GM23338 (cell line): ENCODE measurements at regions not wholly inside any gene's neighbourhood (a gene's known extent, or its start where the extent isn't known, plus 50 kb on each side); places are given as distances from the start of the nearest gene placed in this dataset.

Experiments used
- CREB1 ChIP-seq: fragments of 250-450 bp; sonication (Bioruptor Pico); IDR thresholded peaks from 2 replicates; pipeline ENCODE4 v1.5.0; 2020; ENCODE audit warnings: low read depth, mild to moderate bottlenecking, moderate library complexity
- EZH2 ChIP-seq: fragments of 200-600 bp; sonication (generic); IDR thresholded peaks from one replicate; pipeline ENCODE4 v1.8.0; 2017; ENCODE audit warnings: antibody characterized with exemption, mild to moderate bottlenecking, low read depth; ENCODE audit not compliant: unreplicated experiment
- EZH2phosphoT487 ChIP-seq: fragments of 200-600 bp; sonication (generic); IDR thresholded peaks from one replicate; pipeline ENCODE4 v1.8.1; 2018; ENCODE audit warnings: antibody characterized with exemption; ENCODE audit not compliant: unreplicated experiment
- POLR2AphosphoS5 ChIP-seq: IDR thresholded peaks from 2 replicates; pipeline ENCODE4 v1.6.1; 2016; ENCODE audit warnings: antibody characterized with exemption, low read depth
- STAT1 ChIP-seq: IDR thresholded peaks from one replicate; pipeline ENCODE4 v1.6.1; 2016; ENCODE audit warnings: antibody characterized with exemption; ENCODE audit not compliant: unreplicated experiment
- ZNF114 ChIP-seq: fragments of 250-450 bp; sonication (Bioruptor Pico); IDR thresholded peaks from 2 replicates; pipeline ENCODE4 v1.5.0; 2020; ENCODE audit warnings: mild to moderate bottlenecking, moderate library complexity
- ZNF331 ChIP-seq: fragments of 250-450 bp; sonication (Bioruptor Pico); IDR thresholded peaks from 2 replicates; pipeline ENCODE4 v1.5.0; 2020; ENCODE audit warnings: low read depth, mild to moderate bottlenecking, moderate library complexity
- TF ChIP-seq, protein P1 (sequence below): fragments of 250-450 bp; sonication (Bioruptor Pico); IDR thresholded peaks from 2 replicates; pipeline ENCODE4 v1.5.0; 2020; ENCODE audit warnings: mild to moderate bottlenecking, moderate library complexity
- TF ChIP-seq, protein P2 (sequence below), 2 experiments: fragments of 200-600 bp in 1 of 2; sonication (generic) in 1 of 2; conservative IDR thresholded peaks; 2 replicates each; pipeline versions ENCODE4 v1.5.1 to v1.6.1; 2016 to 2017; ENCODE audit warnings: antibody characterized with exemption in 2 of 2, low read depth in 2 of 2, mild to moderate bottlenecking in 2 of 2, moderate library complexity in 1 of 2
- TF ChIP-seq, protein P3 (sequence below): IDR thresholded peaks from one replicate; pipeline ENCODE4 v1.6.1; 2018; ENCODE audit warnings: antibody characterized with exemption; ENCODE audit not compliant: unreplicated experiment

DNA sequence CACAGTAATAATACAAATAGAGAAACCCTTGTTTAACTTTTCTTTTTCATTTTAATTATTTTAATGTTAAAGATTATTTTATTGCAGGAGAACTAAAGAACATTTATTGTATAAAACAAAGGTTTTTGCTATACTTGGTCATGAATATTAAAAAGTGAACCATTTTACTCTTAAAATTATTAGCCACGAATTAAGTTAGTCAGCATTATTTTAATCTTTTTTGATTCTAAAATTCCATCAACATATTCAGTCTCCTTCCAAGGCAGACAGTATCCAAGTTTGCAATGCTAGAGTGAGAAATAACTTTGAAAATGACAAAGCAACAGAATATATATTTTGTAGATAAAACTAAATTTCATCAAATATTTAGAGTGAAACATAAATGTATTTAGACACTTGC lies 110.7 kb upstream of the CDH18 start:
- TF ChIP-seq, protein P1, sequence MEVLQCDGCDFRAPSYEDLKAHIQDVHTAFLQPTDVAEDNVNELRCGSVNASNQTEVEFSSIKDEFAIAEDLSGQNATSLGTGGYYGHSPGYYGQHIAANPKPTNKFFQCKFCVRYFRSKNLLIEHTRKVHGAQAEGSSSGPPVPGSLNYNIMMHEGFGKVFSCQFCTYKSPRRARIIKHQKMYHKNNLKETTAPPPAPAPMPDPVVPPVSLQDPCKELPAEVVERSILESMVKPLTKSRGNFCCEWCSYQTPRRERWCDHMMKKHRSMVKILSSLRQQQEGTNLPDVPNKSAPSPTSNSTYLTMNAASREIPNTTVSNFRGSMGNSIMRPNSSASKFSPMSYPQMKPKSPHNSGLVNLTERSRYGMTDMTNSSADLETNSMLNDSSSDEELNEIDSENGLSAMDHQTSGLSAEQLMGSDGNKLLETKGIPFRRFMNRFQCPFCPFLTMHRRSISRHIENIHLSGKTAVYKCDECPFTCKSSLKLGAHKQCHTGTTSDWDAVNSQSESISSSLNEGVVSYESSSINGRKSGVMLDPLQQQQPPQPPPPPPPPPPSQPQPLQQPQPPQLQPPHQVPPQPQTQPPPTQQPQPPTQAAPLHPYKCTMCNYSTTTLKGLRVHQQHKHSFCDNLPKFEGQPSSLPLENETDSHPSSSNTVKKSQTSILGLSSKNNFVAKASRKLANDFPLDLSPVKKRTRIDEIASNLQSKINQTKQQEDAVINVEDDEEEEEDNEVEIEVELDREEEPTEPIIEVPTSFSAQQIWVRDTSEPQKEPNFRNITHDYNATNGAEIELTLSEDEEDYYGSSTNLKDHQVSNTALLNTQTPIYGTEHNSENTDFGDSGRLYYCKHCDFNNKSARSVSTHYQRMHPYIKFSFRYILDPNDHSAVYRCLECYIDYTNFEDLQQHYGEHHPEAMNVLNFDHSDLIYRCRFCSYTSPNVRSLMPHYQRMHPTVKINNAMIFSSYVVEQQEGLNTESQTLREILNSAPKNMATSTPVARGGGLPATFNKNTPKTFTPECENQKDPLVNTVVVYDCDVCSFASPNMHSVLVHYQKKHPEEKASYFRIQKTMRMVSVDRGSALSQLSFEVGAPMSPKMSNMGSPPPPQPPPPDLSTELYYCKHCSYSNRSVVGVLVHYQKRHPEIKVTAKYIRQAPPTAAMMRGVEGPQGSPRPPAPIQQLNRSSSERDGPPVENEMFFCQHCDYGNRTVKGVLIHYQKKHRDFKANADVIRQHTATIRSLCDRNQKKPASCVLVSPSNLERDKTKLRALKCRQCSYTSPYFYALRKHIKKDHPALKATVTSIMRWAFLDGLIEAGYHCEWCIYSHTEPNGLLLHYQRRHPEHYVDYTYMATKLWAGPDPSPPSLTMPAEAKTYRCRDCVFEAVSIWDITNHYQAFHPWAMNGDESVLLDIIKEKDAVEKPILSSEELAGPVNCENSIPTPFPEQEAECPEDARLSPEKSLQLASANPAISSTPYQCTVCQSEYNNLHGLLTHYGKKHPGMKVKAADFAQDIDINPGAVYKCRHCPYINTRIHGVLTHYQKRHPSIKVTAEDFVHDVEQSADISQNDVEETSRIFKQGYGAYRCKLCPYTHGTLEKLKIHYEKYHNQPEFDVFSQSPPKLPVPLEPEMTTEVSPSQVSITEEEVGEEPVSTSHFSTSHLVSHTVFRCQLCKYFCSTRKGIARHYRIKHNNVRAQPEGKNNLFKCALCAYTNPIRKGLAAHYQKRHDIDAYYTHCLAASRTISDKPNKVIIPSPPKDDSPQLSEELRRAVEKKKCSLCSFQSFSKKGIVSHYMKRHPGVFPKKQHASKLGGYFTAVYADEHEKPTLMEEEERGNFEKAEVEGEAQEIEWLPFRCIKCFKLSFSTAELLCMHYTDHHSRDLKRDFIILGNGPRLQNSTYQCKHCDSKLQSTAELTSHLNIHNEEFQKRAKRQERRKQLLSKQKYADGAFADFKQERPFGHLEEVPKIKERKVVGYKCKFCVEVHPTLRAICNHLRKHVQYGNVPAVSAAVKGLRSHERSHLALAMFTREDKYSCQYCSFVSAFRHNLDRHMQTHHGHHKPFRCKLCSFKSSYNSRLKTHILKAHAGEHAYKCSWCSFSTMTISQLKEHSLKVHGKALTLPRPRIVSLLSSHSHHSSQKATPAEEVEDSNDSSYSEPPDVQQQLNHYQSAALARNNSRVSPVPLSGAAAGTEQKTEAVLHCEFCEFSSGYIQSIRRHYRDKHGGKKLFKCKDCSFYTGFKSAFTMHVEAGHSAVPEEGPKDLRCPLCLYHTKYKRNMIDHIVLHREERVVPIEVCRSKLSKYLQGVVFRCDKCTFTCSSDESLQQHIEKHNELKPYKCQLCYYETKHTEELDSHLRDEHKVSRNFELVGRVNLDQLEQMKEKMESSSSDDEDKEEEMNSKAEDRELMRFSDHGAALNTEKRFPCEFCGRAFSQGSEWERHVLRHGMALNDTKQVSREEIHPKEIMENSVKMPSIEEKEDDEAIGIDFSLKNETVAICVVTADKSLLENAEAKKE (CRISPR knock-in tag): no peak
- no peak for TF ChIP-seq EZH2
- TF ChIP-seq, protein P2, sequence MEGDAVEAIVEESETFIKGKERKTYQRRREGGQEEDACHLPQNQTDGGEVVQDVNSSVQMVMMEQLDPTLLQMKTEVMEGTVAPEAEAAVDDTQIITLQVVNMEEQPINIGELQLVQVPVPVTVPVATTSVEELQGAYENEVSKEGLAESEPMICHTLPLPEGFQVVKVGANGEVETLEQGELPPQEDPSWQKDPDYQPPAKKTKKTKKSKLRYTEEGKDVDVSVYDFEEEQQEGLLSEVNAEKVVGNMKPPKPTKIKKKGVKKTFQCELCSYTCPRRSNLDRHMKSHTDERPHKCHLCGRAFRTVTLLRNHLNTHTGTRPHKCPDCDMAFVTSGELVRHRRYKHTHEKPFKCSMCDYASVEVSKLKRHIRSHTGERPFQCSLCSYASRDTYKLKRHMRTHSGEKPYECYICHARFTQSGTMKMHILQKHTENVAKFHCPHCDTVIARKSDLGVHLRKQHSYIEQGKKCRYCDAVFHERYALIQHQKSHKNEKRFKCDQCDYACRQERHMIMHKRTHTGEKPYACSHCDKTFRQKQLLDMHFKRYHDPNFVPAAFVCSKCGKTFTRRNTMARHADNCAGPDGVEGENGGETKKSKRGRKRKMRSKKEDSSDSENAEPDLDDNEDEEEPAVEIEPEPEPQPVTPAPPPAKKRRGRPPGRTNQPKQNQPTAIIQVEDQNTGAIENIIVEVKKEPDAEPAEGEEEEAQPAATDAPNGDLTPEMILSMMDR (conservative IDR thresholded peaks at IDR 0.05; ENCODE audit: low read depth in 2 of 2): no peak
- TF ChIP-seq EZH2phosphoT487: no peak
- no peak for TF ChIP-seq ZNF331
- no peak for TF ChIP-seq POLR2AphosphoS5
- TF ChIP-seq, protein P3, sequence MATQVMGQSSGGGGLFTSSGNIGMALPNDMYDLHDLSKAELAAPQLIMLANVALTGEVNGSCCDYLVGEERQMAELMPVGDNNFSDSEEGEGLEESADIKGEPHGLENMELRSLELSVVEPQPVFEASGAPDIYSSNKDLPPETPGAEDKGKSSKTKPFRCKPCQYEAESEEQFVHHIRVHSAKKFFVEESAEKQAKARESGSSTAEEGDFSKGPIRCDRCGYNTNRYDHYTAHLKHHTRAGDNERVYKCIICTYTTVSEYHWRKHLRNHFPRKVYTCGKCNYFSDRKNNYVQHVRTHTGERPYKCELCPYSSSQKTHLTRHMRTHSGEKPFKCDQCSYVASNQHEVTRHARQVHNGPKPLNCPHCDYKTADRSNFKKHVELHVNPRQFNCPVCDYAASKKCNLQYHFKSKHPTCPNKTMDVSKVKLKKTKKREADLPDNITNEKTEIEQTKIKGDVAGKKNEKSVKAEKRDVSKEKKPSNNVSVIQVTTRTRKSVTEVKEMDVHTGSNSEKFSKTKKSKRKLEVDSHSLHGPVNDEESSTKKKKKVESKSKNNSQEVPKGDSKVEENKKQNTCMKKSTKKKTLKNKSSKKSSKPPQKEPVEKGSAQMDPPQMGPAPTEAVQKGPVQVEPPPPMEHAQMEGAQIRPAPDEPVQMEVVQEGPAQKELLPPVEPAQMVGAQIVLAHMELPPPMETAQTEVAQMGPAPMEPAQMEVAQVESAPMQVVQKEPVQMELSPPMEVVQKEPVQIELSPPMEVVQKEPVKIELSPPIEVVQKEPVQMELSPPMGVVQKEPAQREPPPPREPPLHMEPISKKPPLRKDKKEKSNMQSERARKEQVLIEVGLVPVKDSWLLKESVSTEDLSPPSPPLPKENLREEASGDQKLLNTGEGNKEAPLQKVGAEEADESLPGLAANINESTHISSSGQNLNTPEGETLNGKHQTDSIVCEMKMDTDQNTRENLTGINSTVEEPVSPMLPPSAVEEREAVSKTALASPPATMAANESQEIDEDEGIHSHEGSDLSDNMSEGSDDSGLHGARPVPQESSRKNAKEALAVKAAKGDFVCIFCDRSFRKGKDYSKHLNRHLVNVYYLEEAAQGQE: no peak
- no peak for TF ChIP-seq CREB1 (CRISPR knock-in tag)
- TF ChIP-seq STAT1: no peak
- no peak for TF ChIP-seq ZNF114 (CRISPR knock-in tag)
